ENCODE measurements at regions not wholly inside any gene's neighbourhood (a gene's known extent, or its start where the extent isn't known, plus 50 kb on each side); places are given as distances from the start of the nearest gene placed in this dataset.

- H3K27me3 ChIP-seq (ENCODE audit: control insufficient read depth, insufficient read depth, low read length), result no peaks in the 10 kb centered on the region
- DNase-seq, result no peak
- H3K36me3 ChIP-seq (ENCODE audit: control insufficient read depth in 2 of 3, insufficient read depth in 3 of 3, low read length in 3 of 3), result no peaks in the 10 kb centered on the region
- no peak overlapping the region for H3K9ac ChIP-seq (ENCODE audit: low read length in 3 of 3)
- no peak for TF ChIP-seq CTCF (IDR thresholded peaks at IDR 0.05; ENCODE audit: borderline replicate concordance, extremely low read depth, insufficient read depth)
- FAIRE-seq, result no peak
- intact Hi-C loops (cut with DNase I), result no loop called here
- H3K9me3 ChIP-seq (ENCODE audit: control insufficient read depth in 2 of 3, insufficient read depth in 1 of 3, low read length in 3 of 3), result no peaks in the 10 kb centered on the region
- H3K4me1 ChIP-seq (ENCODE audit: control insufficient read depth in 2 of 3, insufficient read depth in 2 of 3, low read depth in 1 of 3, low read length in 3 of 3), result no peaks in the 10 kb centered on the region
- H3K27ac ChIP-seq (ENCODE audit: low read depth in 2 of 2, low read length in 2 of 2), result no peak overlapping the region
- H3K4me3 ChIP-seq (ENCODE audit: low read length in 3 of 3), result no peak overlapping the region
These were observed 62.5 kb upstream of the TSPAN8 start for GRCh38 chr12:71220260-71220659.

- FAIRE-seq, result no peak
- Histone ChIP-seq H3K9me3 (ENCODE audit: control insufficient read depth in 2 of 3, insufficient read depth in 1 of 3, low read length in 3 of 3) (no peaks in the 10 kb centered on the region), H3K4me1 (ENCODE audit: control insufficient read depth in 2 of 3, insufficient read depth in 2 of 3, low read depth in 1 of 3, low read length in 3 of 3) (no peaks in the 10 kb centered on the region), H3K9ac (ENCODE audit: low read length in 3 of 3) (no peak overlapping the region), H3K4me3 (ENCODE audit: low read length in 3 of 3) (no peak overlapping the region), H3K36me3 (ENCODE audit: control insufficient read depth in 2 of 3, insufficient read depth in 3 of 3, low read length in 3 of 3) (no peaks in the 10 kb centered on the region), H3K27ac (ENCODE audit: low read depth in 2 of 2, low read length in 2 of 2) (no peak overlapping the region), H3K27me3 (ENCODE audit: control insufficient read depth, insufficient read depth, low read length) (no peaks in the 10 kb centered on the region)
- intact Hi-C loops (cut with DNase I), result no loop called here
- TF ChIP-seq CTCF (IDR thresholded peaks at IDR 0.05; ENCODE audit: borderline replicate concordance, extremely low read depth, insufficient read depth), result no peak
- DNase-seq, result no peak
These were observed 61.4 kb upstream of the TSPAN8 start for GRCh38 chr12:71219224-71219623.

GRCh38 chr12:71218616-71219015, 60.8 kb upstream of the TSPAN8 start:
- H3K27ac ChIP-seq (ENCODE audit: low read depth in 2 of 2, low read length in 2 of 2), result no peak overlapping the region
- no peak for TF ChIP-seq CTCF (IDR thresholded peaks at IDR 0.05; ENCODE audit: borderline replicate concordance, extremely low read depth, insufficient read depth)
- no peak overlapping the region for H3K9ac ChIP-seq (ENCODE audit: low read length in 3 of 3)
- H3K36me3 ChIP-seq (ENCODE audit: control insufficient read depth in 2 of 3, insufficient read depth in 3 of 3, low read length in 3 of 3), result no peaks in the 10 kb centered on the region
- FAIRE-seq (no peak), DNase-seq (no peak)
- no peaks in the 10 kb centered on the region for H3K4me1 ChIP-seq (ENCODE audit: control insufficient read depth in 2 of 3, insufficient read depth in 2 of 3, low read depth in 1 of 3, low read length in 3 of 3)
- no peaks in the 10 kb centered on the region for H3K27me3 ChIP-seq (ENCODE audit: control insufficient read depth, insufficient read depth, low read length)
- no peaks in the 10 kb centered on the region for H3K9me3 ChIP-seq (ENCODE audit: control insufficient read depth in 2 of 3, insufficient read depth in 1 of 3, low read length in 3 of 3)
- H3K4me3 ChIP-seq (ENCODE audit: low read length in 3 of 3), result no peak overlapping the region
- intact Hi-C loops (cut with DNase I), result no loop called here

Measured in kidney (tissue), 13 donors.